DND-41 (cell line): ENCODE measurements at regions not wholly inside any gene's neighbourhood (a gene's known extent, or its start where the extent isn't known, plus 50 kb on each side); places are given as distances from the start of the nearest gene placed in this dataset.

Experiments
- CTCF ChIP-seq: IDR thresholded peaks from 2 replicates; pipeline ENCODE4 v1.5.1; 2012; ENCODE audit warnings: borderline replicate concordance, low read length, moderate library complexity, mild to moderate bottlenecking; ENCODE audit not compliant: poor library complexity, severe bottlenecking; ENCODE audit errors: extremely low read depth
- EZH2 ChIP-seq: IDR thresholded peaks from 3 replicates; pipeline ENCODE4 v1.6.1; 2012; ENCODE audit warnings: borderline replicate concordance, low read depth, mild to moderate bottlenecking, moderate library complexity, low read length, inconsistent platforms; ENCODE audit not compliant: severe bottlenecking

GRCh38 chr4:81723927-81724587, 252.3 kb upstream of the RASGEF1B start:
- TF ChIP-seq CTCF, result no peak
- TF ChIP-seq EZH2, result no peak
